ENCODE measurements at regions not wholly inside any gene's neighbourhood (a gene's known extent, or its start where the extent isn't known, plus 50 kb on each side); places are given as distances from the start of the nearest gene placed in this dataset.

- DNase-seq (ENCODE audit: low read depth in 2 of 2) = peak; percentile 8 to 32
These were observed 97.3 kb upstream of the SFMBT2 start for GRCh38 chr10:7507887-7508726.

GRCh38 chr10:7506571-7506970 is 95.7 kb upstream of the SFMBT2 start:
- no peak for DNase-seq (ENCODE audit: low read depth in 2 of 2)

- DNase-seq (ENCODE audit: low read depth in 2 of 2) = no peak
These were observed 94.4 kb upstream of the SFMBT2 start for GRCh38 chr10:7505196-7505595.

GRCh38 chr10:7503190-7503589 is 92.4 kb upstream of the SFMBT2 start:
- DNase-seq (ENCODE audit: low read depth in 2 of 2) = no peak

GRCh38 chr10:7501157-7501556 is 90.3 kb upstream of the SFMBT2 start:
- no peak for DNase-seq (ENCODE audit: low read depth in 2 of 2)

GRCh38 chr10:7498111-7498510 is 87.3 kb upstream of the SFMBT2 start:
- DNase-seq (ENCODE audit: low read depth in 2 of 2) = no peak

- DNase-seq (ENCODE audit: low read depth in 2 of 2) = no peak
These were observed 83.2 kb upstream of the SFMBT2 start for GRCh38 chr10:7493996-7494395.

GRCh38 chr10:7492660-7493046 is 81.8 kb upstream of the SFMBT2 start:
- DNase-seq (ENCODE audit: low read depth in 2 of 2) = no peak

- no peak for DNase-seq (ENCODE audit: low read depth in 2 of 2)
These were observed 81.3 kb upstream of the SFMBT2 start for GRCh38 chr10:7491949-7492659.

GRCh38 chr10:7491230-7491629 is 80.4 kb upstream of the SFMBT2 start:
- no peak for DNase-seq (ENCODE audit: low read depth in 2 of 2)

- no peak for DNase-seq (ENCODE audit: low read depth in 2 of 2)
These were observed 77.6 kb upstream of the SFMBT2 start for GRCh38 chr10:7488418-7488829.

GRCh38 chr10:7487528-7487927 is 76.7 kb upstream of the SFMBT2 start:
- DNase-seq (ENCODE audit: low read depth in 2 of 2) = no peak

- no peak for DNase-seq (ENCODE audit: low read depth in 2 of 2)
These were observed 75.7 kb upstream of the SFMBT2 start for GRCh38 chr10:7486528-7486927.

GRCh38 chr10:7485799-7486198 is 75.0 kb upstream of the SFMBT2 start:
- no peak for DNase-seq (ENCODE audit: low read depth in 2 of 2)

- no peak for DNase-seq (ENCODE audit: low read depth in 2 of 2)
These were observed 74.4 kb upstream of the SFMBT2 start for GRCh38 chr10:7485244-7485556.

- DNase-seq (ENCODE audit: low read depth in 2 of 2) = peak; percentile 27 to 29
These were observed 73.8 kb upstream of the SFMBT2 start for GRCh38 chr10:7484456-7485243.

GRCh38 chr10:7483848-7484247 is 73.0 kb upstream of the SFMBT2 start:
- DNase-seq (ENCODE audit: low read depth in 2 of 2) = no peak

- no peak for DNase-seq (ENCODE audit: low read depth in 2 of 2)
These were observed 72.2 kb upstream of the SFMBT2 start for GRCh38 chr10:7482992-7483391.

- DNase-seq (ENCODE audit: low read depth in 2 of 2) = no peak
These were observed 70.5 kb upstream of the SFMBT2 start for GRCh38 chr10:7481368-7481765.

- no peak for DNase-seq (ENCODE audit: low read depth in 2 of 2)
These were observed 70.0 kb upstream of the SFMBT2 start for GRCh38 chr10:7480742-7481367.

- no peak for DNase-seq (ENCODE audit: low read depth in 2 of 2)
These were observed 69.2 kb upstream of the SFMBT2 start for GRCh38 chr10:7479861-7480598.
